Spleen (tissue), 11 donors: ENCODE measurements at regions not wholly inside any gene's neighbourhood (a gene's known extent, or its start where the extent isn't known, plus 50 kb on each side); places are given as distances from the start of the nearest gene placed in this dataset.

ENCODE experiments used
- DNase-seq: peaks from one replicate; pipeline ENCODE4 v3.0.0-alpha.2; 2020
- H3K27ac ChIP-seq, 8 donors: fragments of 200-600 bp; sonication (generic) in 7 of 8; 1 replicate in 4 of 8; 2 replicates in 4 of 8; pipeline versions ENCODE4 v1.5.0 to v1.8.0; 2016 to 2021; ENCODE audit warnings: inconsistent platforms in 4 of 8, mild to moderate bottlenecking in 4 of 8, moderate library complexity in 1 of 8
- H3K27me3 ChIP-seq, 7 donors: fragments of 200-600 bp; sonication (generic) in 6 of 7; replicated peaks in 1 of 7; 1 replicate in 4 of 7; 2 replicates in 3 of 7; pipeline versions ENCODE4 v1.5.0 to v1.8.0; 2016 to 2021; ENCODE audit warnings: inconsistent platforms in 3 of 7, mild to moderate bottlenecking in 1 of 7
- H3K36me3 ChIP-seq, 6 donors: fragments of 200-600 bp; sonication (generic) in 5 of 6; 1 replicate in 4 of 6; 2 replicates in 2 of 6; pipeline versions ENCODE4 v1.5.0 to v1.8.0; 2016 to 2021; ENCODE audit warnings: inconsistent platforms in 2 of 6
- H3K4me1 ChIP-seq, 6 donors: fragments of 200-600 bp; sonication (generic) in 5 of 6; 1 replicate in 3 of 6; 2 replicates in 3 of 6; pipeline versions ENCODE4 v1.5.0 to v1.8.0; 2016 to 2021; ENCODE audit warnings: inconsistent platforms in 3 of 6
- H3K4me3 ChIP-seq, 8 donors: fragments of 200-600 bp; sonication (generic) in 7 of 8; 1 replicate in 4 of 8; 2 replicates in 4 of 8; pipeline versions ENCODE4 v1.5.0 to v1.8.0; 2016 to 2021; ENCODE audit warnings: inconsistent platforms in 4 of 8, mild to moderate bottlenecking in 4 of 8, moderate library complexity in 2 of 8
- H3K9me3 ChIP-seq, 8 donors: fragments of 200-600 bp; sonication (generic) in 7 of 8; 1 replicate in 4 of 8; 2 replicates in 4 of 8; pipeline versions ENCODE4 v1.5.0 to v1.8.0; 2016 to 2021; ENCODE audit warnings: inconsistent platforms in 4 of 8
- POLR2A ChIP-seq, 3 donors: fragments of 450-650 bp; IDR thresholded peaks; one replicate each; pipeline ENCODE4 v1.5.1; 2017; ENCODE audit warnings: antibody characterized with exemption in 3 of 3, mild to moderate bottlenecking in 1 of 3
- POLR2AphosphoS5 ChIP-seq, 3 donors: sonication (generic); formaldehyde crosslinking; IDR thresholded peaks; one replicate each; pipeline ENCODE4 v1.5.1; 2017; ENCODE audit warnings: antibody characterized with exemption in 3 of 3
- WGBS, 5 donors: extraction: QIAGEN DNeasy Blood & Tissue Kit in 3 of 5; methylation state at CpG; one replicate each; pipeline versions ENCODE4 v1.1.5 to v1.1.7; 2013 to 2018; 5-methylcytosine and 5-hydroxymethylcytosine counted together
- intact Hi-C: fragments of 100-400 bp; cut with DNase I; formaldehyde crosslinking; loops from one replicate; pipeline ENCODE4 v1.15.0; 2023; ENCODE audit warnings: low total_unique reads
- TF ChIP-seq, protein P1 (sequence below), 11 experiments: fragments of 200-600 bp in 7 of 11; fragments of 450-650 bp in 4 of 11; sonication (generic) in 4 of 11; IDR thresholded peaks in 8 of 11; conservative IDR thresholded peaks in 3 of 11; 1 replicate in 7 of 11; 2 replicates in 4 of 11; pipeline versions ENCODE4 v1.4.0 to v1.8.0; 2016 to 2021; ENCODE audit warnings: antibody characterized with exemption in 11 of 11, inconsistent platforms in 4 of 11, mild to moderate bottlenecking in 1 of 11
- donor health status: healthy with polysubstance abuse.
- donor health status: DM: no; HTN: no; CAD: no; lungs with moderate emphysema.
- donor health status: DM: no; HTN: no; CAD: no.
- donor health status: Bipolar disorder and iron deficiency.
- donor health status: healthy.
- donor health status: DM: no; HTN: no; CAD: no.
- donor health status: DM: yes; HTN: yes; CAD: no.

DNA sequence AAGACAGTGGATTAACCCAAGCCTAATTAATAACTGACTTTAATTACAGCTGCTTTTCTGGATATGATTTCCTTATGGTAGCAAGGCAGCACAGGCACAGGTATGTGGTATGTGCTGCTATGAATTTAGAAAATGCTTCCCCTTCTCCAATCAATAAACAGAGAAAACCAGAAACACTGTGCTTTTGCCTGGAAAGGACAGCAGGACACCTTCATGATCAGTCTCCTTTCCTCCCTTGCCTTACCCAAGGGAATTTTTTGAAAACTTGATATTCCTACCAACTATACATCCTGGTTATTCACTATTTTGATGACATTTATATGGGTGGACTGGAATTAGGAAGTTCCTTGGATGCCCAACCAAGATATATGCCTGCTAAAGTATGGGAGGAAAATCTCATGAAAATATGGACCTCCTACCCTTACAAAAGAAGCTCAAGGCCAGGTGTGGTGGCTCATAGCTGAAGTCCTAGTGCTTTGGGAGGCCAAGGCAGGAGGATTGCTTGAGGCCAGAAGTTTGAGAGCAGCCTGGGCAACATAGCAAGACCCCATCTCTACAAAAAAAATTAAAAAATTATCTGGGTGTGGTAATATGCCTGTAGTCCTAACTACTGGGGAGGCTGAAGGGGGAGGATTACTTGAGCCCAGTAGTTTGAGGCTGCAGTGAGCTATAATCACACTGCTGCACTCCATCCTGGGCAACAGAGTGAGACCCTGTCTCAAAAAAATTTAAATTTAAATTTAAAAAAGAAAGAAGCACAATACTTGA lies 106.3 kb upstream of the WAC start:
- intact Hi-C loops = no loop called here
- no peak for DNase-seq
- no peaks in the 10 kb centered on the region for H3K27me3 ChIP-seq

DNA sequence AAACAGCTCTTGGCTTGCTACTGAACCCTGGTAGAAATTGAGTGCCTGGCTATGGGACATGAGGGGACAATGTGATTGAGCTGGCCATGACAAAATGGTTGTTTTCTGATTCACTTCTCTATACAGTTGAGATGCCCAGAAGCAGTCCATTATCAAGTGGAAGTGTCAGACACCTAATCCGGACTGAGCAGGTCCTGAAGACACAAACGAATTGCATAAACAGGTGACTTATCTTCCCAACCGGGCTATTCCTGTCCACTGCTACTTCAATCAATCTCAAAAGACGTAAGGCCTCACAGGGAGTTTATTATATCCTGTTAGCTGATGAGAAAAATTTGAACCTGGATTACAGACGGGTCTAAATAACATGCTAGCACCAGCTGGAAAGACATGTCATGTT lies 105.5 kb upstream of the WAC start:
- 76 to 88% (median 86%) methylated on average over 5 of the region's 5 CpGs for WGBS, 5 donors
- intact Hi-C loops = no loop called here

More for the DNA sequence above, 106.3 kb upstream of the WAC start:
- Histone ChIP-seq H3K36me3 (no peaks in the 10 kb centered on the region), H3K27ac (no peak overlapping the region), H3K9me3 (peaks cover 0 to 4% (median 0%) of the 10 kb centered on the region in 8 donors), H3K4me1 (peaks cover 0 to under 1% (median 0%) of the 10 kb centered on the region in 6 donors), H3K4me3 (no peak overlapping the region)
- TF ChIP-seq, protein P1, sequence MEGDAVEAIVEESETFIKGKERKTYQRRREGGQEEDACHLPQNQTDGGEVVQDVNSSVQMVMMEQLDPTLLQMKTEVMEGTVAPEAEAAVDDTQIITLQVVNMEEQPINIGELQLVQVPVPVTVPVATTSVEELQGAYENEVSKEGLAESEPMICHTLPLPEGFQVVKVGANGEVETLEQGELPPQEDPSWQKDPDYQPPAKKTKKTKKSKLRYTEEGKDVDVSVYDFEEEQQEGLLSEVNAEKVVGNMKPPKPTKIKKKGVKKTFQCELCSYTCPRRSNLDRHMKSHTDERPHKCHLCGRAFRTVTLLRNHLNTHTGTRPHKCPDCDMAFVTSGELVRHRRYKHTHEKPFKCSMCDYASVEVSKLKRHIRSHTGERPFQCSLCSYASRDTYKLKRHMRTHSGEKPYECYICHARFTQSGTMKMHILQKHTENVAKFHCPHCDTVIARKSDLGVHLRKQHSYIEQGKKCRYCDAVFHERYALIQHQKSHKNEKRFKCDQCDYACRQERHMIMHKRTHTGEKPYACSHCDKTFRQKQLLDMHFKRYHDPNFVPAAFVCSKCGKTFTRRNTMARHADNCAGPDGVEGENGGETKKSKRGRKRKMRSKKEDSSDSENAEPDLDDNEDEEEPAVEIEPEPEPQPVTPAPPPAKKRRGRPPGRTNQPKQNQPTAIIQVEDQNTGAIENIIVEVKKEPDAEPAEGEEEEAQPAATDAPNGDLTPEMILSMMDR (IDR thresholded peaks at IDR 0.05 in 8 of 11, conservative IDR thresholded peaks at IDR 0.05 in 3 of 11) = no peak
- no peak for TF ChIP-seq POLR2AphosphoS5 (IDR thresholded peaks at IDR 0.05)
- no peak for TF ChIP-seq POLR2A (IDR thresholded peaks at IDR 0.05)

DNA sequence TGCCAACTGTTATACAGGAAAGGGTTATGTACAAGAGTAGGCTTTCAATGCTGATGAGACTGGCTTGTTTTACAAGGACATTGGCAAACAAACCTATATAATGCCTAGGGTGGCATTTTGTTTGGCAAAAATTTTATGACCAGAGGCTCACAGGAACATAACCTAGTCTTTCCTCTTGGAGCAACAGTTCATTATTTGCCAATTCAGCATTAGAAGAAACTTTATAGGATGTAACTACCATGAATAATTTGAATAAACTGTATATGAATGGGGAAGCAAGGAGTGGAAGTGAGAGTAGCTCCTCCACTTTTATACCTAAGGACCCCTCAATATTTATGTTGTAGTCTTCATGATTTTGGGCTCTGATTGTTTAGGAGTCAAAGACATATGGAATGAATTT lies 103.9 kb upstream of the WAC start:
- TF ChIP-seq POLR2AphosphoS5 (IDR thresholded peaks at IDR 0.05) = no peak
- TF ChIP-seq, protein P1 (IDR thresholded peaks at IDR 0.05 in 8 of 11, conservative IDR thresholded peaks at IDR 0.05 in 3 of 11) = no peak
- TF ChIP-seq POLR2A (IDR thresholded peaks at IDR 0.05) = no peak
- no peak for DNase-seq
- Histone ChIP-seq H3K9me3 (peaks cover 0 to 4% (median 0%) of the 10 kb centered on the region in 8 donors), H3K36me3 (no peaks in the 10 kb centered on the region), H3K4me1 (peaks cover 6 to 16% (median 9%) of the 10 kb centered on the region in 6 donors), H3K27me3 (no peaks in the 10 kb centered on the region), H3K4me3 (no peak overlapping the region), H3K27ac (no peak overlapping the region)
- intact Hi-C loops = no loop called here

More for the DNA sequence above, 105.5 kb upstream of the WAC start:
- Histone ChIP-seq H3K9me3 (peaks cover 0 to 4% (median 0%) of the 10 kb centered on the region in 8 donors), H3K36me3 (no peaks in the 10 kb centered on the region), H3K27ac (no peak overlapping the region), H3K27me3 (no peaks in the 10 kb centered on the region), H3K4me3 (no peak overlapping the region), H3K4me1 (peaks cover 4 to 8% (median 8%) of the 10 kb centered on the region in 6 donors)
- no peak for DNase-seq
- TF ChIP-seq, protein P1 (IDR thresholded peaks at IDR 0.05 in 8 of 11, conservative IDR thresholded peaks at IDR 0.05 in 3 of 11) = no peak
- no peak for TF ChIP-seq POLR2AphosphoS5 (IDR thresholded peaks at IDR 0.05)
- no peak for TF ChIP-seq POLR2A (IDR thresholded peaks at IDR 0.05)

DNA sequence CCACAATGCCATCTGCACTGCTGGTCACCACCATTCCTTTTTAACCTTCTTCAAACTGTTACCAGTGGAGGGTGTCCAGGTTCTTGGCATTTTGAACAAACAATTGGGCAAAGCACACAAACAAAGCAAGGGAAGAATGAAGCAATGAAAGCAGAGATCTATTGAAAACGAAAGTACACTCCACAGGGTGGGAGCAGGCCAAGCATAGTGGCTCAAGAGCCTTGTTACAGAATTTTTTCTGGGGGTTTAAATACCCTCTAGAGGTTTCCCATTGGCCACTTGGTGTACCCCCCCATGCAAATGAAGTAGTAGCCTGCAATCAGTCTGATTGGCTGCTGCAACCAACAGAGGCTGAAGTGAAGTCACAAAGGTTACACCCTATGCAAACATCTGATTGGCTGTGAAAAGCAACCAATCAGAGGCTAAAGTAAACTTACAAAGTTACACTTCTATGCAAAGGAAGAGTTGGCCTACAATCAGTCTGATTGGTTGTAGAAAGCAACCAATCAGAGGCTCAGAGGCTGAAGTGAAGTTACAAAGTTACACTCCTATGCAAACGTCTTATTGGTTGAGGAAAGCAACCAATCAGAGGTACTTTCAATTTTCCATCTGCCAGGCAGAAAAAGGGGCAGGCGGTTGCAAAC lies 103.2 kb upstream of the WAC start:
- Histone ChIP-seq H3K27ac (no peak overlapping the region), H3K36me3 (no peaks in the 10 kb centered on the region), H3K9me3 (peaks cover 0 to 4% (median 0%) of the 10 kb centered on the region in 8 donors), H3K4me1 (peaks cover 6 to 16% (median 9%) of the 10 kb centered on the region in 6 donors), H3K27me3 (no peaks in the 10 kb centered on the region), H3K4me3 (no peak overlapping the region)
- 84 to 93% (median 87%) methylated on average over 3 of the region's 3 CpGs for WGBS, 5 donors
- DNase-seq = no peak
- no peak for TF ChIP-seq POLR2AphosphoS5 (IDR thresholded peaks at IDR 0.05)
- TF ChIP-seq, protein P1 (IDR thresholded peaks at IDR 0.05 in 8 of 11, conservative IDR thresholded peaks at IDR 0.05 in 3 of 11) = no peak
- TF ChIP-seq POLR2A (IDR thresholded peaks at IDR 0.05) = no peak
- intact Hi-C loops = no loop called here
